Erythroblast (primary cell): ENCODE measurements at regions not wholly inside any gene's neighbourhood (a gene's known extent, or its start where the extent isn't known, plus 50 kb on each side); places are given as distances from the start of the nearest gene placed in this dataset.

Experiments
- GATA1 ChIP-seq: IDR thresholded peaks from 2 replicates; pipeline ENCODE4 v1.6.1; 2011; ENCODE audit warnings: low read depth, mild to moderate bottlenecking, control low read depth, low read length, moderate library complexity
- POLR2A ChIP-seq: IDR thresholded peaks from 2 replicates; pipeline ENCODE4 v1.6.1; 2011; ENCODE audit warnings: mild to moderate bottlenecking, low read length

DNA sequence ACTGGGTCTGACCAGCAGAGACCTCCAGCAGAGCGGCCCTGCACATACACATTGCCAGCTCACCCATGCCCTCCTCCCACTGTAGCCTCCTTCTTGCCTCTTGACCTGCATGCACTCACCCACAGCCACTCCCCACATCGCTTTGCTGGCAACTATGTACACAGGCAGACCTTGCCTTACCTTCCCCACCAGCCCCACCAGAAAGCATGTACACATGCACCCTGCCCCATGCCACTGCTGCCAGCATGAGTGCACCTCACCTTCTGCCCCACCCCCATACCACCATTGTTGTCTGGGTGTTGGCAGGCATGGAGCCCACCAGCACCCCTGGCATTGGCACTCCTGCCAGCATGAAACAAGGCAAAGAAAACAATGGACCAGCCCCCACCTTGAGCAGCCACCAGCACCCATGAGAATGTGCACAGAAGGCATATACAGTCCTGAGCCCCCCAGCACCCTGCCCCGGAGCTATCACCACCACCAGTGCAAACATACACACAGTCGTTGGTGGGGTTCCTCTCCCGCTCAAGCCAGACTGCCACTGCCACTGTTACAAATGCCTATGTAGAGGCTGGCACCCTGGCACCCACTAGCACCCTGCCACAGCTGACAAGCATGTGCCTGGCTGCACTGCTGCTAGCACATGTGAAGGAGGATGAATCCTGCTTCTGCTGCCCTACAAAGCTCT, 171.4 kb upstream of the NR4A3 start:
- no peak for TF ChIP-seq POLR2A
- no peak for TF ChIP-seq GATA1
